D721Med (cell line): ENCODE measurements at regions not wholly inside any gene's neighbourhood (a gene's known extent, or its start where the extent isn't known, plus 50 kb on each side); places are given as distances from the start of the nearest gene placed in this dataset.

ENCODE experiments used
- DNase-seq: peaks from one replicate; pipeline ENCODE4 v3.0.0; 2011; ENCODE audit warnings: low spot score; ENCODE audit not compliant: insufficient read length
- FAIRE-seq: peaks from 2 replicates; lab custom pipeline; 2011; peaks lifted over from hg19 to GRCh38; lab: Jason Lieb, UNC
- CTCF ChIP-seq: IDR thresholded peaks from 2 replicates; pipeline ENCODE4 v1.5.1; 2012; ENCODE audit warnings: mild to moderate bottlenecking, control low read depth; ENCODE audit not compliant: insufficient read depth; ENCODE audit errors: missing control alignments

GRCh38 chr16:7976125-7976524 lies 614.2 kb downstream of the TMEM114 start:
- no peak for FAIRE-seq
- TF ChIP-seq CTCF, result no peak

GRCh38 chr16:7967996-7968509 lies 622.3 kb downstream of the TMEM114 start:
- TF ChIP-seq CTCF, result no peak
- FAIRE-seq, result no peak

More at GRCh38 chr16:7976125-7976524, 614.2 kb downstream of the TMEM114 start:
- no peak for DNase-seq

GRCh38 chr16:7964744-7965143 lies 625.6 kb downstream of the TMEM114 start:
- FAIRE-seq, result no peak

More at GRCh38 chr16:7967996-7968509, 622.3 kb downstream of the TMEM114 start:
- DNase-seq, result no peak

GRCh38 chr16:7964167-7964566 lies 626.1 kb downstream of the TMEM114 start:
- no peak for TF ChIP-seq CTCF
- DNase-seq, result no peak
- no peak for FAIRE-seq

More at GRCh38 chr16:7964744-7965143, 625.6 kb downstream of the TMEM114 start:
- no peak for TF ChIP-seq CTCF
- DNase-seq, result no peak

- no peak for TF ChIP-seq CTCF
- DNase-seq (no peak), FAIRE-seq (no peak)
Observed at GRCh38 chr16:7962091-7962879, 628.0 kb downstream of the TMEM114 start.

GRCh38 chr16:7957151-7957550 lies 624.5 kb downstream of the RBFOX1 start:
- TF ChIP-seq CTCF, result no peak
- no peak for FAIRE-seq

GRCh38 chr16:7953360-7953759 lies 620.7 kb downstream of the RBFOX1 start:
- TF ChIP-seq CTCF, result no peak
- FAIRE-seq (no peak), DNase-seq (no peak)

More at GRCh38 chr16:7957151-7957550, 624.5 kb downstream of the RBFOX1 start:
- no peak for DNase-seq
